ENCODE measurements at regions not wholly inside any gene's neighbourhood (a gene's known extent, or its start where the extent isn't known, plus 50 kb on each side); places are given as distances from the start of the nearest gene placed in this dataset.

- no peak for TF ChIP-seq CTCF (conservative IDR thresholded peaks at IDR 0.05)
- H3K9ac ChIP-seq (ENCODE audit: extremely low read depth, insufficient read length, low read length): no peak overlapping the region
Measured at GRCh38 chr3:22159004-22159695, 408.1 kb upstream of the ZNF385D start.

More at GRCh38 chr3:22159004-22159695, 408.1 kb upstream of the ZNF385D start:
- peak overlapping the region in 1 of 3 experiments; percentile 27; a peak in 1 of 7 replicates for H3K27ac Mint-ChIP-seq
- H3K79me2 ChIP-seq (ENCODE audit: insufficient read depth, low read length): no peaks in the 10 kb centered on the region
- H4K5ac ChIP-seq (ENCODE audit: insufficient read length, low read depth, low read length): no peak overlapping the region
- H2BK20ac ChIP-seq (ENCODE audit: low read depth, low read length, poor library complexity, severe bottlenecking): no peak overlapping the region
- no peaks in the 10 kb centered on the region for H3K27me3 ChIP-seq (ENCODE audit: insufficient read depth, low read length)
- WGBS (ENCODE audit: extremely low coverage, insufficient read length, low lambda C conversion rate): 100% methylated on average over 1 of the region's 5 CpGs
- H3K36me3 Mint-ChIP-seq (ENCODE audit: insufficient read depth in 1 of 3, low read depth in 3 of 3): no peaks in the 10 kb centered on the region
- no peak overlapping the region for H3K23ac ChIP-seq (ENCODE audit: insufficient read length, low read depth, low read length)
- H3K4me3 Mint-ChIP-seq: no peak overlapping the region
- no peak overlapping the region for H3K27ac ChIP-seq (ENCODE audit: insufficient read length, low read depth, low read length)
- H3K27me3 Mint-ChIP-seq (ENCODE audit: low read depth): no peaks in the 10 kb centered on the region
- no peaks in the 10 kb centered on the region for H3K9me3 ChIP-seq (ENCODE audit: control insufficient read depth, low read depth, low read length)
- H3K56ac ChIP-seq (ENCODE audit: insufficient read length, low read depth, low read length): no peak overlapping the region
- H3T11ph ChIP-seq (ENCODE audit: low read length): no peak overlapping the region
- no peak overlapping the region for H3K18ac ChIP-seq (ENCODE audit: insufficient read length, low read depth, low read length)
- no peak overlapping the region for H4K8ac ChIP-seq (replicated peaks; ENCODE audit: insufficient read length, low read depth, low read length)
- no peaks in the 10 kb centered on the region for H3K9me3 Mint-ChIP-seq
- no peaks in the 10 kb centered on the region for H3K4me1 ChIP-seq (ENCODE audit: insufficient read depth, low read length)
- H3K4me2 ChIP-seq (ENCODE audit: insufficient read depth, insufficient read length, low read length): no peak overlapping the region
- no peak overlapping the region for H3K4ac ChIP-seq (ENCODE audit: low read depth, low read length)
- H2BK12ac ChIP-seq (ENCODE audit: insufficient read length, low read depth, low read length): no peak overlapping the region
- H3K4me1 Mint-ChIP-seq: peaks cover 8 to 18% of the 10 kb centered on the region in 2 experiments
- H2AFZ ChIP-seq (ENCODE audit: low read length): no peak overlapping the region
- no peak overlapping the region for H2BK5ac ChIP-seq (ENCODE audit: insufficient read length, low read length)
- H2BK15ac ChIP-seq (ENCODE audit: low read depth, low read length): no peak overlapping the region
- no peaks in the 10 kb centered on the region for H4K20me1 ChIP-seq (ENCODE audit: control insufficient read depth, insufficient read depth, insufficient read length)
- no peaks in the 10 kb centered on the region for H3K23me2 ChIP-seq (ENCODE audit: insufficient read length, low read depth, low read length, poor library complexity, severe bottlenecking)
- no peak overlapping the region for H2AK5ac ChIP-seq (ENCODE audit: insufficient read length, low read length)
- H3K79me1 ChIP-seq (ENCODE audit: insufficient read depth, low read depth, low read length, poor library complexity, severe bottlenecking): no peaks in the 10 kb centered on the region
- H2BK120ac ChIP-seq (ENCODE audit: low read depth, low read length, poor library complexity, severe bottlenecking): no peak overlapping the region
- DNase-seq: no peak
- no peak overlapping the region for H3K14ac ChIP-seq (ENCODE audit: insufficient read depth, low read length)
- no peak overlapping the region for H4K91ac ChIP-seq (ENCODE audit: insufficient read length, low read depth, low read length)
